Left colon (tissue), 2 donors: ENCODE measurements at regions not wholly inside any gene's neighbourhood (a gene's known extent, or its start where the extent isn't known, plus 50 kb on each side); places are given as distances from the start of the nearest gene placed in this dataset.

ENCODE experiments used
- ATAC-seq: fragments of 200-7000 bp; cut with Tn5 transposase; one replicate; pipeline ENCODE4 v1.9.1; 2020; ENCODE audit warnings: mild to moderate bottlenecking, moderate library complexity
- DNase-seq, 2 donors: peaks; one replicate each; pipeline ENCODE4 v3.0.0-alpha.2; 2020
- intact Hi-C, 2 donors: fragments of 100-400 bp; cut with DNase I in 1 of 2; cut with micrococcal nuclease in 1 of 2; formaldehyde crosslinking; loops; one replicate each; pipeline versions ENCODE4 v1.11.2 to v1.14.0; 2022; cut with DNase I, micrococcal nuclease
- donor health status: DM: no; HTN: no; CAD: no.
- donor health status: DM: yes; HTN: yes; CAD: no.

DNA sequence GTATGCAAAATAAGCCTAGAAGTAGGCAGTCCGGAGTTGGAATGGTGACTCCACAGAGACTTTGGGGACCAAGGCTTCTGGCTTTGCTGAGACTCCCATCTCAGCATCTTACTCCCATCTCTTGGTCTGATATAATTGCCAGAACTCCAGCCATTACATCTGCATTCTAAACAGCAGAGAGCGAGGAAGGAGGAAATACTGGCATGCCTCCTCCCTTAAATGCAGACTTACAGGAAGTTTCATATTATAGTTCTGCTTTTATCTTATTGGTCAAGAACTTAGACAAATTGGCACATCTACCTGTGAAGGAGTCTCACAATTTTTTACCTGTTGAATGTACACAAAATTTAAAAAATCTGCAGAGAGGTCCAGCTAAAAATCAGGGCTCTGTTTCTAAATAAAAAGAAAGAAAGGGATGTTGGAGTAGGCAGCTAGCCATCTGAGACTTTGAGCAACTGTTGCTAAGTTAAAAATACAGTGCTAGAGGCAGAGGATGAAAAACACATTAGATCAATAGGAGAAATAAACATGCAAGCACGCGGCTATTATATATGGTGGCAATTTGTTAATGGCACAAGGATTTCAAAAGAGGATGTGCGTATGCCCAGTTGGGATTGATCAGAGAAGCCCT, 209.9 kb upstream of the HMGA2 start:
- intact Hi-C loops: no loop called here
- DNase-seq (no peak), ATAC-seq (peak; percentile 59)

- DNase-seq: no peak
- intact Hi-C loops: no loop called here
- no peak for ATAC-seq
Observed at GRCh38 chr12:65615118-65615517, 209.2 kb upstream of the HMGA2 start.

GRCh38 chr12:65616022-65616421, 208.3 kb upstream of the HMGA2 start:
- no peak for DNase-seq
- ATAC-seq: no peak
- intact Hi-C loops: no loop called here

GRCh38 chr12:65618588-65618987, 205.7 kb upstream of the HMGA2 start:
- no peak for ATAC-seq
- intact Hi-C loops: no loop called here

GRCh38 chr12:65619018-65619417, 205.3 kb upstream of the HMGA2 start:
- DNase-seq: no peak
- intact Hi-C loops: no loop called here
- no peak for ATAC-seq

More at GRCh38 chr12:65618588-65618987, 205.7 kb upstream of the HMGA2 start:
- DNase-seq: no peak

- no peak for DNase-seq
- no peak for ATAC-seq
- intact Hi-C loops: no loop called here
Observed at GRCh38 chr12:65620046-65620445, 204.2 kb upstream of the HMGA2 start.

GRCh38 chr12:65622056-65622455, 202.2 kb upstream of the HMGA2 start:
- ATAC-seq: no peak

GRCh38 chr12:65623507-65623906, 200.8 kb upstream of the HMGA2 start:
- ATAC-seq (no peak), DNase-seq (no peak)
- intact Hi-C loops: no loop called here

More at GRCh38 chr12:65622056-65622455, 202.2 kb upstream of the HMGA2 start:
- intact Hi-C loops: no loop called here
- no peak for DNase-seq

- intact Hi-C loops: no loop called here
- ATAC-seq: peak; percentile 30
- no peak for DNase-seq
Observed at GRCh38 chr12:65624554-65625086, 199.7 kb upstream of the HMGA2 start.

DNA sequence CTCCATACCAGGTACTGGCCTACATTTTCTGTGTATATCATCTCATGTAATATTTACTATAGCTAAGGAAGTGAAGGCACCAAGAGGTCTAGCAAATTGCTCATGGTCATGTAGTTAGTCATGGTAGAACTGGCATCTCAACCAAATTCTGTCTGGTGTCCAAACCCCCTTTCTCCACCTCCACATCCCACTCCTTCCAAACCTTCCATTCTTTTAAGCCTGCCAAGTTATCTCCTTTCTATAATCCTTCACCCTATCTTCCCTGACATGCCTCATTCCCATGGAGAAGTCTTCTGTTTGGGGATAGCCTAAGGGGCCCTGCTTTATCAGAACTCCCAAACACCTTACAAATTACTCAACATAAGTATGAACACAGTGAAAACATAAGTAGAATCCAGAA, 196.2 kb upstream of the HMGA2 start:
- ATAC-seq: no peak
- no peak for DNase-seq
- intact Hi-C loops: no loop called here

- intact Hi-C loops: no loop called here
- no peak for DNase-seq
- ATAC-seq: peak; percentile 98
Observed at GRCh38 chr12:65630555-65630954, 193.7 kb upstream of the HMGA2 start.

- ATAC-seq (peak; percentile 35), DNase-seq (no peak)
- intact Hi-C loops: no loop called here
Observed at GRCh38 chr12:65631621-65632111, 192.6 kb upstream of the HMGA2 start.

DNA sequence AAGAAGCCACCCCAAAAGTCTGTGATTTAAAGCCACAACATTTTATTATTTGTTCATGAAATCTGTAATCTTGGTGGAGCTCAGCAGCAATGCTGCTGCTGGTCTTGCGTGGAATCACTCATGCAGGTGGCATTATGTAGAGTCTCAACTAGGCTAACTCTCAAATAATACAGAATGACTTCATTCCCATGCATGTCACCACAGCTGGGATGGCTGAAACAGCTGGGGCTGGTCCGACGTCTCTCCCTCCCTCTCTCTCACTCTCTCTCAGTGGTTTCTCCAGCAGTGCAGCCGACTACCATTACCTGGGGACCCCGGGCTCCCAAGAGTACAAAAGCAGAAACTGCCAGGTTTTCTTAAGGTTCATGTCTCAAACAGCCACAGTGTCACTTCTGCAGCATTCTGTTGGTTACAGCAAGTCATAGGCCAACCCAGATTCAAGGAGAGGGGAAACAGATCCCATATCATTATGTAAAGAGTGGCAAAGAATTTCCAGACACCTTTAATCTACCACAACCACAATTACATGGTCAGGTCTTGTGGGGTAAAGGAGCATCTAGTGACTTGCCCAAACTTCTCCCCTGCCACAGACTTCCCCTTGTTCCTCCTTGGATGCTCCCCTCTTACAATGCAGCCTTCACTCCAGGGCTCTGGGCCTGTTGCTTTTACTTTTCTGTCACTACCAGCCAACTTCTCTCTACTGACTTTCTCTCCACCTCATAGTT, 192.0 kb upstream of the HMGA2 start:
- ATAC-seq (no peak), DNase-seq (no peak)
- intact Hi-C loops: no loop called here

DNA sequence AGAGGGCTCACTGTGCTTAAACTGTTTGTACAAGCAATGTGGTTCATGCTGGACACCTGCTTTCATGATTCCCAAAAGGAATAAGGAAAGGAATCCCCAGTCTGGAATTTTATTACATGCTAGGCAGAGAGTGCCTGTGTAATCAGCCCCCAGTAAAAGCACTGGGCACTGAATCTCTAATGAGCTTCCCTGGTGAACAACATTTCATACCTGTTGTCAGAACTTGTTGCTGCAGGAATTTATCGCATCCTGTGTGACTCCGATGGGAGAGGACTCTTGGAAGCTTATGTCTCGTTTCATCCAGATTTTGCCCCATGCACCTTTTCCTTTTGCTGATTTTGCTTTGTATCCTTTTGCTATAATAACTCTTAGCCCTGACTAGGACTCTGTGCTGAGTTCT, 190.2 kb upstream of the HMGA2 start:
- no peak for ATAC-seq
- intact Hi-C loops: no loop called here
- DNase-seq: no peak

- intact Hi-C loops: no loop called here
- DNase-seq (no peak), ATAC-seq (no peak)
Observed at GRCh38 chr12:65634626-65635331, 189.5 kb upstream of the HMGA2 start.

- ATAC-seq (no peak), DNase-seq (no peak)
- intact Hi-C loops: no loop called here
Observed at GRCh38 chr12:65636436-65636835, 187.8 kb upstream of the HMGA2 start.

GRCh38 chr12:65637150-65637549, 187.1 kb upstream of the HMGA2 start:
- ATAC-seq (no peak), DNase-seq (no peak)
- intact Hi-C loops: no loop called here

- intact Hi-C loops: no loop called here
- ATAC-seq (no peak), DNase-seq (no peak)
Observed at GRCh38 chr12:65637774-65638173, 186.5 kb upstream of the HMGA2 start.

- intact Hi-C loops: no loop called here
- DNase-seq (no peak), ATAC-seq (no peak)
Observed at GRCh38 chr12:65638324-65638723, 186.0 kb upstream of the HMGA2 start.

DNA sequence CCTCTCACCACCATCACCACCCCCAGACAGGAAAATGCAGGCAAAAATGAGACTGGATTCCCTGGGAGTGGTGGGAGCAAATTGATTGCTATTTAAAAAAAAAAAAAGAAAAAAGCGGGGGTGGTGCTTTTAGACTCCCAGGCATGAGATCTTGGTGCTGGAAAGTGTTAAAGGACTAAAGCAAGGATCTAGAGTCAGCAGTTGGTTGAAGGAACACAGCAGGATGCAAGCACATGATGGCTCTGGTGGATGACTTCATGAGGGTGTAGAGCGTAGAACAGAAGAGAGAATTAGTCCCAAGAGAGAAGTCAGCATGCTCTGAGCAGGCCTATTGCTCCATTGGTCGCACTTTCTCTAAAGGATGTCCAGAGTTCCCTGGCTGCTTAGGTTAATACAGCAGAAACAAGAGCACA, 183.8 kb upstream of the HMGA2 start:
- no peak for DNase-seq
- ATAC-seq: no peak
- intact Hi-C loops: no loop called here
